GM19395 (cell line): ENCODE measurements at regions not wholly inside any gene's neighbourhood (a gene's known extent, or its start where the extent isn't known, plus 50 kb on each side); places are given as distances from the start of the nearest gene placed in this dataset.
A peak's percentile ranks its signal among the peaks of the same experiment; 100 is the strongest.
"Not testable (repeated sequence)": the region's sequence is repeated elsewhere in the genome, so short reads cannot be mapped to it uniquely, and the experiment has no call there.

ENCODE experiments used
- ATAC-seq: cut with Tn5 transposase; IDR thresholded peaks from one replicate; pipeline ENCODE4 v1.9.1; 2021; ENCODE audit warnings: mild to moderate bottlenecking, moderate library complexity; ENCODE audit not compliant: unreplicated experiment

DNA sequence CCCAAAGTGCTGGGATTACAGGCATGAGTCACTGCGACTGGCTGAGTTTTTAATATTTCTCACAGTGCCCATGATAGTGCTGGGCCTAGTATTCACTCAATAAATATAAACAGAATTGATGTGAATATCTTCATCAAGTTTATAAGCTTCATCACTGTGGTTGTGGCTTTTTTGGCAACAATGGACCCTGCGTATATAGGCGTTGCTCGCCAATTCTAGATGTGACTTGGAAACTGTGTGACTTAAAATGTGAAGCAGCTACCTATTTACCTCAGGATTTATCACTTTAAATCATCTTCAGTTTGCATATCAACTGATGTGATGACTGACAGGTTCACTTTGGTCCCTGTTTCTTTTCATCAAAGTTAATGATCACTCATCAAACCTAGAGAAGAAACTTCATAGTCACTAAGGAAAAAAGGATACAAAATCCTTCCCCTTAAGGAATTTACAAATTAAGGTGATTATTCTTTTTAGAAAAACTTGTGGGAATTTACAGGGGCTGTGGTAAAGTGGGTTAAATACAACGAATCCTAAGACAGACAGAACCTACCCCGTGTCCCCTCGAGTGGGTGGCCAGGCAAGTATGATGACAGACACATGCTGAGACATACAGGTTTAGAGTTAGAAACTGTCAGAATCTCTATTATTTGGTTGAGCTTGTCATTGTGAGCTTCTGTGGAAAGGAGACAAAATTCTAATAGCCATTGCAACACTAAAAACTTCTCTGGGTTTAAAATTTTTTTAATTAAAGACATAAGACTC lies 101.3 kb downstream of the AKAP11 start:
- no peak for ATAC-seq

GRCh38 chr13:42375663-42376062 lies 103.7 kb downstream of the AKAP11 start:
- no peak for ATAC-seq

- peak; percentile 79 for ATAC-seq
These were observed 105.9 kb downstream of the AKAP11 start for GRCh38 chr13:42377640-42378382.

GRCh38 chr13:42378383-42378780 lies 106.4 kb downstream of the AKAP11 start:
- ATAC-seq, result no peak

DNA sequence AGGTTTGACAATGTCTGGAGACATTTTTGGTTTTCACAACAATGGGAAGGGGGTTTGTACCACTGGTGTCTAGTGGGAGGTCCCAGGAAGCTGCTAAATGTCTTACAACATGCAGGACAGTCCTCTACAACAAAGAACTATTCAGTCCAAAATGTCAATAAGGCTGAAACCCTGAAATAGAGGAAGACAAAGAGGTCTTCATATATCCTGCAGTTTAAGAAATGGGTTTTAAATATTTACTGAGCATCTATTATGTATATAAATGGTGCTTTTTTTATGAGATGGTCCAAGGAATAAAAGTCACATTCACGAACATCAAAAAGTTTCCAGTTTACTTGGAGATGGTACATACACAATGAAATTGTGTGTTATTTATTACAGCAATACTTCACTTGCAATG lies 107.3 kb downstream of the AKAP11 start:
- ATAC-seq, result no peak

DNA sequence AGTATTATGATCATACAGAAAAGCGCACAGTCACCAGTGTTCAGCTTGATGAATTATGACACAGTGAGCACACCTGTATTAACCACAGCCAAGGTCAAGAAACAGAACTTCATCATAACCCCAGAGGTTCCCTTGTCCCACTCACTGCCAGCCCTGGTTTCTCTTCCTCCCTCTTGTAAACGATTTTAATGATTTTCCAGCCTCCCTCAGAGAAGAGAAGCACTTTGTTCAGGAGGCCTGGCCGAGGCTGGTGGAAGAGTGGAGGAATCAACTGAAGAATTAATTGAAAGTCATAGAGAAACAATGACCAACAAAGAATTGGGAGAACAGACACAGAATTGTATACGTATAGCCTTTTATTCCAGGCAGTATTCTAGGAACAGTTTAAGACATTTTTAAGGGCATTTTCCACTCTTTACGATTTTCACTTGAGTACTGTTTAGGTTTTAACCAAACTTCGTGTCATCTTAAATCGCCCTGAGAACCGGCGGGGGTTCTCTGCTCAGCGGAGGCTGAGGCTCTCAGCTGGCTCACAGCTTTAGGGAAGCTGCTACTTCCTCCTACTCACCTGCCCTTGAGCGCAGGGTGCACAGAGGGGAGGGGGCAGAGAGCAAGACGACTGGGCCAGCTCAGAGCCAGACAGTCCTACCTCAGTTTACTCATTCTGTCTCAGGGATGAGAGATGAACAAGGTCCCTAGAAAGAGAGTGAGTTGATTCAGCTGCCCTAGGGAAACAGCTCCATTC lies 108.6 kb downstream of the AKAP11 start:
- peak; percentile 59 for ATAC-seq

DNA sequence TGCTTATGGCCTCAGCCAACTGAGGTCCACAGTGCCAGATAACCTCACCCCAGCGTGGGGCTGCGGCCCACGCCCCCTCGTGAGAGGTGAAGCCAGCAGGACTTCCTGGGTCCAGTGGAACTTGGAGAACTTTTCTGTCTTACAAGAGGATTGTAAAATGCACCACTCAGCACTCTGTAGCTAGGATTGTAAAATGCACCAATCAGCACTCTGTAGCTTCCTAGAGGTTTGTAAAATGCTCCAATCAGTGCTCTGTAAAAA lies 109.1 kb downstream of the AKAP11 start:
- ATAC-seq, result peak; percentile 3

DNA sequence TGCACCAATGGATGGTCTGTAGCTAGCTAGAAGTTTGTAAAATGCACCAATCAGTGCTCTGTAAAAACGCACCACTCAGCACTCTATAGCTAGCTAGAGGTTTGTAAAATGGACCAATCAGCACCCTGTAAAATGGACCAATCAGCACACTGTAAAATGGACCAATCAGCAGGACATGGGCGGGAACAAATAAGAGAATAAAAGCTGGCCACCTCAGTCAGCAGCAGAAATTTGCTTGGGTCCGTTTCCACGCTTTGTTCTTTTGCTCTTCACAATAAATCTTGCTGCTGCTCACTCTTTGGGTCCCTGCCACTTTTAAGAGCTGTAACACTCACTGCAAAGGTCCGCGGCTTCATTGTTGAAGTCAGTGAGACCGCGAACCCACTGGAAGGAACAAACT lies 109.5 kb downstream of the AKAP11 start:
- not testable (repeated sequence) for ATAC-seq

DNA sequence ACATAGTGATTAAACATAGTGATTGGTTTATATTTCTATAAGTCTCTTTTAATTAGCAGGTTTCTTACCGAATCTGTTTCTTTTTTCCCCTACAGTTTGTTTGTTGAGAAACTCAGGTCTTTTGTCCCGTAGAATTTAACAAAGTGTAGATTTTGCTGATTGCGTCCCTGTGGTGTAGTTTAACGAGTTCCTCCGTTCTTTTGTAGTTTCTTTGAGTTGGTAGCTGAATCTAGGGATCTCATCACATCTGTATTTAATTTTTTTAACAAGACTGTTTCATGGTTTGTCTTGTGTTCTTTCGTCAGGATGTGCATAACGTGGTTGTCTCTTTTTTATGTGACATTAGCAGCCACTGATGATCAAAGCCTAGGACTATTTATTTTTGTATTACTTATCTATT lies 111.1 kb downstream of the AKAP11 start:
- ATAC-seq, result no peak

DNA sequence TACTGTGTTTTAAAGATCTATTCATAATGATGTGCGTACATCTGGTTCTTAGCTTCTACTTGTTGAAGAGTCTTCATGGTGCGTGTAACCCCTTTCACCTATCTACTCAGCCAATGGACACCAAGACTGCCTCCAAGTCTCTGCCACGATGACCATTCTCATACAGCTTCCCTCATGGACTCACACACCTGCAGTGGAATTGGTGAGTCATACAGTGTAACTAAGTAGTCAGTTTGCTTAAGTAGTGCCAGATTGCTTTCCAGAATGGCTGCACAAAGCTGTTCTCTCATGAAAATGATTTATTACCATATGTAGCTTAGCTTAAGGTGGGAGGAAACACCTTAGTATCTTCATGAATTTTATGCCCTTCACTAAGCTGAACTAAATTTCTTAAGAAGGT lies 112.3 kb downstream of the AKAP11 start:
- no peak for ATAC-seq

DNA sequence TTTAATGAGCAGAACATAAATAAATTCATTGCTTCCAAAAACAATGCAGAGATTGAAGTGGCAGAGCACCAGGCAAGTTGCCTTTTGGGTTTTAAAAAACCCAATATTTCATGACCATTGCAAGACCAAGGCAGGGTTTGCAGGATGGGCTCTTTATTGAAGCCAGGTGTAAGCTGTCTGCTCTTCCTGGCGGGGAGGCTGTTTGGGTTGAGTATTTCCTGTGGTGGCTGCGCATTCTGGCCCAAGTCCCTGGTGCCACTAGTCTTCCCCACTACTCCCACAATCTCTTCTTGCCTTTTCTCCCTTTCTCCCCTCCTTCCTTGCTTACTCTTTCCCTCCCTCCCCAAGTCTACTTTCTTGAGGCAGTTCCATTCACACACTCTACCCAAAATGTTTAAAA lies 116.4 kb downstream of the AKAP11 start:
- ATAC-seq, result no peak

- no peak for ATAC-seq
These were observed 117.1 kb downstream of the AKAP11 start for GRCh38 chr13:42389041-42389440.

- ATAC-seq, result no peak
These were observed 120.2 kb downstream of the AKAP11 start for GRCh38 chr13:42392180-42392579.

DNA sequence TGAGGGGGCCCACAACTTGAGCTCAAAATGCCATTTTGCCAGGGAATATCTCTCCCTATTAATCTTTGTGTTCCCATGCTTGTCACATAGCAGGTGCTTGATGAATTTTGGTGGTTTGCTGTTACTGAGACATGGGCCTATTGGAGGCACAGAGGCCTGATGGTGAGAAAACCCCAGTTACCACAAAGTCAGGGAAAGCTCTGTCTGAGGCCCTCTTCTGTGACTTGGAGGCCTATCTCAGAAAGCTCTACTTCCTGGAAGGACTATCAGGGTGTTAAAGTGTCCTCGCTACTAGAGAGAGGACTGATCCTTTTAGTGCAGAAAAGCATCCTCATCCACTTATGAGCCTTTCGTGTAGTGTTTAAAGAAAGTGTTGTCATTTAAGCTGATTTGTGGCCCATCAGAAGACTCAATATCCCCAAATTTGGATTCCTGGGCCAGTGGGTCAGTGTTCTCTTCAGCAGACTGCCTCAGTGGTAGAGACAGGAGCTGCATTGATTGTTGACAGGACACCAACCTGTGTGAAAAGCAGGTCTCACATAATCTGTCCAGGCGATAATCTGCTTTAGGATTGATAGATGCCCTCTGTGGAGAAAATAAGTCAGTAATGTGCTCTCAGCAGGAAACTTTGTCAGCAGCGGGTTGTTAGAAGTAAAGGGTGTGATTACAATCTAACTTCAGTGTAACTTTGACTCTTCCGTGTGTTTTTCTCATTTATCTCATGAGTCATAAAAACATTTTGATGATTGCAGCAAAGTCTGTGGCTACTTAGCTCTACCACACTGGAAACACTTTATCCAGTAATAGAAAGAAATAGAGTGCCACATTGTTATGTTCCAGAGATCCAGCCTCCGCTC lies 121.0 kb downstream of the AKAP11 start:
- no peak for ATAC-seq

DNA sequence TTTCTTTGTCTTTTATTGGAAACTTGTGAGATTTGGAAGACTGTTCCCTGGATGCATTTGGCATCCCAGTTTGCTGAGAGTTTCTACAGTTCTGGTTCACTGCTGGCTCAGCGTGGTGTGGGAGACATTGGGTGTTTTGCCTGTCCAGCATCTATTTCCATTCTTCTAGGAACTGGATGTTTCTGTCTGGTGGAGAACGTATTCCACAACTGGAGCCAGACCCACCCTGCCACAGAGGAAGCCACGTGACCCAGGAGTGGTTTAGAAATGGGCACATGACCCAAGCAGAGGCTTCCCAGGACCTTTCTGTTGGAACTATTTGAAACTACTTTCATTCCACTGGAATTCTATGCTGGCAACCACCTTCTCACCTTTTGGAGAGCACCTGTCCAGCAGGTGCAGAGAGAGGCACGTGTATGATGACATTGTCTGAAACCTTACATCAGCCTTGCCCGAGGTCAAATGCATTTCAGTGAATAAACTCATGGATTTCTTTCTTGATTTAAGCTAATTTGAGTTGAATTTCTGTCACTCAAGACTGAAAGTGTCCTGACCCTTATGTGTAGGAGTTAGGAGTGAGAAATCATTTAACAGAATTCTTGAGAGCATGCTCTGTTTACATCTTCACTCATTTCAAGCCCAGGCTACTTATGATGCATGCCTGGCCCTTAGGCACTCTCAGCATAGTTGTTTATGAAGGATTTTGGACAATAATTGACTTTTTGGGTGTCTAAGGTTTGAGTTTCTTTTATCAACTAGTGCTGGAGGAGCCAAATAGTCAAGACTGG lies 121.8 kb downstream of the AKAP11 start:
- peak; percentile 44 for ATAC-seq

DNA sequence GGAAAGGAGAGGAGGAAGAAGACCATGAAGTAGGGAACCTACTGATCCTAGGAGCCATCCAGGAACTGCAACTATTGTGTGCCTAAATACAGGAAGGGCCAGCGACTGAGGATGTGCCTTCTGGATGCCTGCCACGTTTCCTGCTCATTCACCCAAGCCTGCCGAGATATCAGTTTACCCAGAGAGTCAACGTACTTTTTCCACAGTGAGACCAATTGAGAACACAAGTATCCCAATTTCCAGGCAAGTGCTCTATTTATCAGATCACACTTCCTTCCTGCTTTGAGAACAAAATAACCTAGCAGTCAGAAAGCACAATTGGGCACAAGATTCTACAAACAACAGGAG lies 122.4 kb downstream of the AKAP11 start:
- peak; percentile 3 for ATAC-seq

GRCh38 chr13:42394711-42395085 lies 122.7 kb downstream of the AKAP11 start:
- ATAC-seq, result no peak

- ATAC-seq, result no peak
These were observed 123.3 kb downstream of the AKAP11 start for GRCh38 chr13:42395086-42395821.

GRCh38 chr13:42396501-42396900 lies 124.5 kb downstream of the AKAP11 start:
- ATAC-seq, result no peak
